KG1 (cell line): ENCODE measurements at regions not wholly inside any gene's neighbourhood (a gene's known extent, or its start where the extent isn't known, plus 50 kb on each side); places are given as distances from the start of the nearest gene placed in this dataset.
"Not testable (repeated sequence)": the region's sequence is repeated elsewhere in the genome, so short reads cannot be mapped to it uniquely, and the experiment has no call there.

Source experiments
- DNase-seq: peaks from one replicate; lab custom pipeline; 2025; lab: John Stamatoyannopoulos, UW

DNA sequence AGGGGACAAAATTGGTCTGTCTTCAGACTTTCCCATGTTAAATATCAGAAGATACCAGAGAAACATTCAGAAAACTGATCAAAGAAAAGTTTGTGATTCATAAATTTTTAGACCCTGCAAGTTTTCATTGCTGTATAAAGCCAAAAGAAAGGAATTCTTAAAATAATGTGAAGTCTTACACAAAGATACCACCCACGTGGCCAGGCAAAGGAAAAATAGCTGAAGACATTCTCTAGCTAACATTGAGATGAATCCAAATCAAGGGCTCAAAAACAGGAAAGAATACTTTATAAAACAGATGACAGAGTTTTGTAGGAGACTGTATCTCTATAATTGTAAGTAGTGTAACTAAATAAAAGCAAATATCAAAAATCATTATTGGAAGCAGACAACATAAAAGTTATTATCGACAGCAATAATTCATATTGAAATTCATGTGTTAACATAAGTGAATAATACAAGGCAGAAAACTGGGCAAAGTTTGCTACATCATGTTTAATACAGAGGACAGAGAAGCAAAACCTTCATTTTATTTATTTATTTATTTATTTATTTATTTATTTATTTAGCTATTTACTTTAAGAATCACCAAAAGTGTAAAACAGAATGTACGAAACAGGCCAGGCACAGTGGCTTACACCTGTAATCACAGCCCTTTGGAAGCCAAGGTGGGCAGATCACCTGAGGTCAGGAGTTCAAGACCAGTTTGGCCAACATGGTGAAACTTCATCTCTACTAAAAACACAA lies 204.6 kb upstream of the SLIT2 start:
- no peak for DNase-seq

- DNase-seq = no peak
Observed at GRCh38 chr4:20046179-20046578, 205.5 kb upstream of the SLIT2 start.

GRCh38 chr4:20044966-20045365 lies 206.7 kb upstream of the SLIT2 start:
- no peak for DNase-seq

- no peak for DNase-seq
Observed at GRCh38 chr4:20044502-20044911, 207.2 kb upstream of the SLIT2 start.

DNA sequence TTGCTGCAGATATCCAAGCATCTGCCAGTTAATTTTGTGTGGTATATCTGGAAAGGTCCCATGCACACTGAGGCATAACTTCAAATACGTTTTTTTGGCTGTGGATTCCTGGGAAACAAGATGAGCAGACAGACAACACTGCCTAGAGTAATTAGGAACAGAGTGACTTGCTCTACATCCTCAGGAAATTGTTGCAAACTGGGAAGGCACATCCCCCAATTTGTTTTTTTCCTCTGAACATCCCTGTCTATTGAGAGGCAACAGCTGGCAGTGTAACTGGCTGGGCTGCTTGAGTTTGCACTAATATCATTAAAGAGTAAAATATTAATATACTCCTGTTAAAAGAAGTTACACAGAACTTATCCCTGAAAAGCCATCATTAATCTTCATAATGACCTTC lies 207.7 kb upstream of the SLIT2 start:
- no peak for DNase-seq

DNA sequence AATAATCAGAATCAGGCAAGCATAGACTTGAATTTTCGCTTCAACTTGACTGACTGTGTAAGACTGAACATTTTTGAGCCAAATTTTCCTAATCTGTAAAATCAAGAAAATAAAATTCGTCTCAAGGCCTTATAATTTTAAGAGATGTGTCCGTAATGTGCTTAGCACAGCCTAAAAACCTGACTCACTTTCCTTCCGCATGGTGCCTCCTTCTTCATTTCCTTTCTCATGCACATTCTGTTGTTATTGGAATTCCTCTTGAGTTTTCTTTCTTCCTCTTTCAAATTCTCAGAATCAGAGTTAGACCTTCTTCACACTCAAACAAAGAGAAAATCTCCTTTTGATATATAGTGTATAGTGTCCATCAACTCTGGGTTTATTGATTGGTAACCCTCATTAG lies 208.9 kb upstream of the SLIT2 start:
- DNase-seq = no peak

- DNase-seq = no peak
Observed at GRCh38 chr4:20041839-20042407, 209.8 kb upstream of the SLIT2 start.

GRCh38 chr4:20037745-20038144 lies 214.0 kb upstream of the SLIT2 start:
- no peak for DNase-seq

DNA sequence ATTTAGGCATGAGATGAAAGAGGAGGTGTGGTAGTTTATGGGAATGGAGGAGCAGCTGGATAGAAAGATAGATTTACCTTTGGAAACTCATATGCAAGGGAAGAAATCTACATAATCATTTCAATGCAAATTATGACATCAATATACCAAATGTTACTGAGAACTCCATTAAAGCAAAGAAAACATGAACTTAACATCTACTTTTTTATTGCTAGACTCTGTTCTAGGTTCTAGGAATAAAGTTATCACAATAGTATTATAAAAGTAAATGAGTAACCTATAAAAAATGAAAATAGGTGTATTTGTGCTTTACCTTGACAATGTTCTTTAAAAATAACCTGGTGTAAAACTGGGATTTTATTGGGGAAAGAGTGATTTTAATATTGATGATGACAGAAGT lies 221.6 kb upstream of the SLIT2 start:
- DNase-seq = no peak

GRCh38 chr4:20028645-20029044 lies 223.1 kb upstream of the SLIT2 start:
- DNase-seq = no peak

GRCh38 chr4:20026456-20026855 lies 225.2 kb upstream of the SLIT2 start:
- DNase-seq = no peak

GRCh38 chr4:20022471-20022870 lies 229.2 kb upstream of the SLIT2 start:
- DNase-seq = no peak

DNA sequence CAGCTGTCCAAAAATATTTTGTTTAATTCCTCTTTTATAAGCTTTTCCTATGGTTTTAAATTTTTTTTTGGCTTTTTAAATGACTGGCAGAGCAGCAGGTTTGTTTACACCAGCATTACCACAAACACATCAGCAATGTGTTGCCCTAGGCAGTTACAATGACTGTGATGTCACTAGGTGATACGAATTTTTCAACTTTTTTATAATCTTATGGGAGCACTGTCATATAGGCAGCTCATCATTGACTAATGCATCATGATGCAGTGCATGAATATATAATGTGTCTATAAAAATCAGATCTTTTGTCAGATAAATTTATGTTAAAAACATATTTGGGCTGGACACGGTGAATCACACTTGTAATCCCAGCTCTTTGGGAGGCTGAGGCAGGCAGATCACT lies 231.6 kb upstream of the SLIT2 start:
- DNase-seq = no peak

DNA sequence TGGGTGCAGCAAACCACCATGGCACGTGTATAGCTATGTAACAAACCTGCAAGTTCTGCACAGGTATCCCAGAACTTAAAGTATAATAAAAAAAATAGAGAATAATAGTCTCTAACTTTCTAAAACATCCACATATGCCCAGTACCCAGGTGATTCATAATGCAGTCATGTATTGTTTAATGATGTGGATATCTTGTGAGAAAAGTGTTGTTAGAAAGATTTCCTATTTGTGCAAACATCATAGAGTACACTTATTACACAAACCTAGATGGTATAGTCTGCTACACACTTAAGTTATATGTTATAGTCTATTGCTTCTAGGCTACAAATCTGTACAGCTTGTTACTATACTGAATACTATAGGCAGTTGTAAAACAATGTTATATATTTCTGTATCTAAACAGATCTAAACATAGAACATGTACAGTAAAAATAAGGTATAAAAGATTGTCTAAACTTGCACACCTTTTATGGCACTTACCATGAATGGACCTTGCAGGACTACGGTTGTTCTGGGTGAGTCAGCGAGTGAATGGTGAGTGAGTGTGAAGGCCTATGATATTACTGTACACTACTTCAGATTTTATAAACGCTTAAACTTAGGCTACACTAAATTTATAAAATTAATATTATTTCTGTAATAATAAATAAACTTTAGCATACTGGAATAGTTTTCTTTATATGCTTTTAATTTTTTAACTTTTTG lies 232.2 kb upstream of the SLIT2 start:
- DNase-seq = no peak

DNA sequence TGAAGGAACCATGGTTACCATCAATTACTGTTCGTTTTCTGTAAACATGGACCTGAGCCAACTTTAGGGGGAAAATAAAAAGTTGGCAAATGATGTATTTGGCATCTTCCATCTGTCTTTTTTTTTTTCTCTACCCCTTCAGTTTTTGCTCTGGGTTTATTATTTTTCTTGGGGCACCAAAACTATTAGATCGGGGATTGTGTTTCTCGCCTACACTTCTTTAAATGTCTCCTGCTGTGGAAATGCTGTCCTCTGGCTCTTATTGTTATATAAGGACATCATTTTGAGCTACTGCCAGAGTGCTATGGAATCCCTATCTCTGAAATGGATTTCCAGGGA lies 234.0 kb upstream of the SLIT2 start:
- no peak for DNase-seq

GRCh38 chr4:20017070-20017776 lies 234.5 kb upstream of the SLIT2 start:
- no peak for DNase-seq

DNA sequence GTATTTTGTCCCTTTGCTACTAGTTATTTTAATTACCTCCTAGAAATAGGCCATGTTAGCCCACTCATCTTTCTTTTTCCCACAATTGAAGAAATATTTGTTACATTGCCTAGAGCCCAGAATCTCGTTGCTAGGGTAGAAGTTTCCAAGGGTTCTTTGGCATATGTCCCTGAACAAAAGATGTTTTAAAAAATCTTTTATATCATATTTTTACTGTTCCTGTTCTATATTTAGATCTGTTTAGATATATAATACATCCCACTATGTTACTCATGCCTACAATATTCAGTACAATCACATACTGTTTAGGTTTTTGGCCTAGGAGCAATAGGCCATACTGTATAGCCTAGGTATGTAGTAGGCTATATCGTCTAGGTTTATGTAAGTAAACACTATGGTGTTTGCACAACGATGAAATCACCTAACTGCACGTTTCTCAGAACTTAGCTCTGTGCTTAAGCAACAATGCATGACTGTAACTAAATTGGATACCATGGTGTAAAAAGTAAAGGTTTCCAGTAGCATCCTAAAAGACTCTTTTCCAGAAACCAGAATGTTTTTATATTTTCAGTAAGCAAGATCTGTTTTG lies 236.0 kb upstream of the SLIT2 start:
- no peak for DNase-seq

DNA sequence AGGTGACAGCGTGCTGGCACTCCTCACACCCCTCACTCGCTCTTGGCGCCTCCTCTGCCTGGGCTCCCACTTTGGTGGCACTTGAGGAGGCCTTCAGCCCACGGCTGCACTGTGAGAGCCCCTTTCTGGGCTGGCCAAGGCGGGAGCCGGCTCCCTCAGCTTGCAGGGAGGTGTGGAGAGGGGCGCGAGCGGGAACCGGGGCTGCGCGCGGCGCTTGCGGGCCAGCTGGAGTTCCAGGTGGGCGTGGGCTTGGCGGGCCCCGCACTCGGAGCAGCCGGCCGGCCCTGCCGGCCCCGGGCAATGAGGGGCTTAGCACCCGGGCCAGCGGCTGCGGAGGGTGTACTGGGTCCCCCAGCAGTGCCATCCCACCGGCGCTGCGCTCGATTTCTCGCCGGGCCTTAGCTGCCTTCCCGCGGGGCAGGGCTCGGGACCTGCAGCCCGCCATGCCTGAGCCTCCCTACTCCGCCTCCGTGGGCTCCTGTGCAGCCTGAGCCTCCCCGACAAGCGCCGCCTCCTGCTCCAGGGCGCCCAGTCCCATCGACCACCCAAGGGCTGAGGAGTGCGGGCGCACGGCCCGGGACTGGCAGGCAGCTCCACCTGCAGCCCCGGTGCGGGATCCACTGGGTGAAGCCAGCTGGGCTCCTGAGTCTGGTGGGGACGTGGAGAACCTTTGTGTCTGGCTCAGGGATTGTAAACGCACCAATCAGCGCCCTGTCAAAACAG lies 247.7 kb upstream of the SLIT2 start:
- DNase-seq = not testable (repeated sequence)

- DNase-seq = no peak
Observed at GRCh38 chr4:19999775-20000414, 251.8 kb upstream of the SLIT2 start.

DNA sequence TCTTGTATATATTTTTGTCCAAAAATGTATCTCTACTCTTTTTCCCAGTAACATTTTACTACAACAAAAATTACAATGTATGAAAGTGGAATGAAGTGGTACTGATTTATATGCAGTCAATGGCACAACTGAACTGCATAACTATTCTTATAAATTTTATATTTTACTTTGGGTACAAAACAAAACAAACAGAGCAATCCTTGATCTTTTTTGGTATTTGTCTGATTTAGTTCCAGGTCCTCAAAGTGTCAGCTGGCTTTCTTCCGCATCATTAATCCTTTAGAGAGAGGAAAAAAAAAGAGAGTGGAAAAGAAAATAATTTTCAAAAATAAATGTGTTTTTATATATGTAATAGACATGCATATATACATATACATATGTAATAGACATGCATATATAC lies 252.4 kb upstream of the SLIT2 start:
- no peak for DNase-seq

DNA sequence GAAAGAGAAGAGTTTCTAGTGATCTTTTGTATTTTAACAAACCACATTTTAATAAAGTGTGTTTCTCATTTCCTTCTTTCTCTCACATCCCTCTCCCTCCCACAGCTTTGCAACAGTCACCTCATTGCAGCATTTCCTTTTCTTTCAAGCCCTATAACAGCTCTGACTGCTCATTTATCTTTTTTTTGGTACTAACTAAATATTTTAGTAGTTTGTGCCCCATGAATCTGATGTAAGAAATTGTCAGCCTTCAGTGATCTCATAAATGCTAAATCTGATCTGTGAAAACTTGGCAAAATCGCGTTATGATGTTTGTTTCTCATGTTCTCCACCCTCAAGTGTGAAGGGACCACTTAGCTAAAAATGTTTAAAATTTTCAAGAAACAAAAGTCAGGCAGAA lies 258.5 kb upstream of the SLIT2 start:
- no peak for DNase-seq
